ENCODE measurements at regions not wholly inside any gene's neighbourhood (a gene's known extent, or its start where the extent isn't known, plus 50 kb on each side); places are given as distances from the start of the nearest gene placed in this dataset.

DNA sequence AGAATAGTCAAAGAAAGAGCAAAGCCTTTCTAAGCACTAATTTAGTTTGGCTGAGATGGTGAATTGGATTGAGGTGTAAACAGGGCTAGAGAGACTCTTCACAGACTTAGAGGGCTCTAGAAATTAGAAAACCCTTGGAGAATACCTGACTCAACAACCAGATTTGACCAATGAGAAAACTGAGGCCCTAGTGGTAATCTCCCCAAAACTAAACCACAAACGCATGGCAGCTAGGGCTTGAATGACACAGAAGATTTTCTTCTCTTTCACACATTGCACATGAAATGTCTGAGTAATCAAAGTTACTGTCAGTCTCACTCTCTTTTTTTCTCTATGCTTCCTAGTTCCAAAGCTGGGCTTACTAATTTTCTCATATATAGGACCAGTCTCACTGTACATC, 314.5 kb upstream of the KCNJ16 start:
- DNase-seq (ENCODE audit: extremely low spot score, insufficient read length, low read depth) (no peak), FAIRE-seq (no peak)

DNA sequence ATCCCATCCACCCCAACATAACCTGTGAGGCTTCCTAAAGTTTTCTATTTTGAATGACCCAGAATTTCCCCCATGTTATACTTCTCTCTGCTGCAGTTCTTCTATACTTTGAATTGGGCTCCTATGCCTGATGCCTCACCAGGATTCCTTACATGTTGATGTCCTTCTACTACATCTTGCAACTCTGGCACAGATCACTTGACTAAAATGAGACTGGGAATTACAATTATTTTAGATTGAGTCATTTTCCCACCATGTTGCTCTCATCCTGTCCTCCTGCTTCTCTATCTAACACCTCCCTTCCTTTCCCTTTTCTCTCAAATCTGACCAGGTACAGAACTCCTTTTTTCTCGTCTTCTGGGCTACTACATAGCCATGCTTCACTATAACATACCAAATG, 314.0 kb upstream of the KCNJ16 start:
- DNase-seq (ENCODE audit: extremely low spot score, insufficient read length, low read depth) = no peak
- FAIRE-seq = no peak

DNA sequence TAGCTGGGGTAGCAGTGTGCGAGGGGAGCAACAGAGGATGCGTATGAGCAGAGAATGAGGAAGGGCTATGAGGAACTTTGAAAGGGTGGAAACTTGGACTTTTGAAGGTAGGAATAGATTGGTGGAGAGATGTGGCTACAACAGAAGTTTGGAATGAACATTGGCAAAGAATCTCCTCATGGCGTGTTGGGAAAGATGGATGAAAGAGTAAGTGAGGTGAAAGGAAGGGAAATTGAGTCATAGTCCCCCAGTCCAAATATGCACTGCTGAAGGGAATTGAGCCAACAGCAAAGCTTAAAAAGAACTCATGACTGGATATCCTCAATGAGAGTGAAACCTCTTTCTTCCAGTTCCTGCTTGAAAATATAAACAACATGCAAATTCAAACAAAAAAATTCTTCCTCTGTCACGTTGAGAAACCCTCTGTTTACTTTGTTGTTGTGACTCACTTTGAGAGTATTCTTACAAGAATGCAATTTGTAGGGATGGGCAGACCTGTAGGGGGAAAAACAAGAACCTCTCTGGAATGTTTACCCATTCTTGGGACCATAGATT, 313.2 kb upstream of the KCNJ16 start:
- FAIRE-seq = no peak

DNA sequence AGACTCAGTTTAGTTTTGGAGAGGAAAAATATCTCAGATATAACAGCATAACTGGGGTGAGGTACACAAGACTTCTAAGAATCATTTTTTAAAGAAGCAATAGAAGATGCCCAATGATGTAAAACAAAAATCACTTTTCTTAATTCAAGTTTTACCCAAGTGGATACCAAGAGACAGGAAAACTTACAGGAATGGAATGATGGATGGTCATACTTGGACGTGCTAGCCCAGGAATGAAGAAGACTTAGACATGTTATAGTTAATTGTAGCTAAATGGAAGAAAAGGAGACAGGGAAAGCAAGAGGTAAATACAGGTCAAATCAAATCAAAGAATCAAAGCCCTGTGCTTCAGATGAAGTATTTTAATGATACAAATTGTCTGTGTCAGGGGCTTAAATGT, 312.7 kb upstream of the KCNJ16 start:
- FAIRE-seq (no peak), DNase-seq (ENCODE audit: extremely low spot score, insufficient read length, low read depth) (no peak)

More for the DNA sequence above, 313.2 kb upstream of the KCNJ16 start:
- no peak for DNase-seq (ENCODE audit: extremely low spot score, insufficient read length, low read depth)

DNA sequence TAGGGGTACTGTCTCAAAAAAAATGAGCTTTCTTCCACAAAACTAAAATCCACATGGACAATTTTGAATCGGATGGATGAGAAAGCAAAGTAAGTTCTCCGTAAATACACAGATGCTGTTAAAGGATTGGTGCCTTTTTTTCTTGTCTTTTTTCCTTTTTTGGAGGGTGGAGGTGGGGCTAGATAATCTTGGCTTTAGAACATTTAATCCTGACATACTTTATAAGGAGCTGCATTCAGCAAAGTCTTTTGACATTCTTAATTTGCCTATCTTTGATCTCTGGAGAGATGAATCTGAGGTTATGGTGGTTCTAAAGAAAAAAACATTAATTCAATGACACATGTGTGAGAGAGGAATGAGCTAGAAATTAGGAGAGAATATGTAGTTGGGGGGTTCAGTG, 312.3 kb upstream of the KCNJ16 start:
- FAIRE-seq = no peak

DNA sequence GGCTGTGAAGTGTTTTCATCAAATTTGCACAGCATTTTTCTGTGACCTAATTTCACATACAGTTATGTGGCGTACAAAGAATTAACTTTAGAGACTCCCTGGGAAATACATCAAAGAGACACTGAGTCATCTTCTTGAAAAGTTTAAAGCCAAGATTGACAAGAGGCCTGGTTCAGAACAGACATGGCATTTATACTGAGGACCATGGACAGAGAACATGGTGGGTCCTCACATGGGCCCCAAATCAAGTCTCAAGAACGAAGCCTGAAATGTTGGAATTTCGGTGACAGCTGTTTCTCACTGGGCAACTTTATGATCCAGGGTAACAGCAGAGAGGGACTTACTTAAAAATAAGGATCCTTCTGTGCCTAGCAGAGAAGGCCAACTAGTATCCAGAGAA, 311.5 kb upstream of the KCNJ16 start:
- no peak for FAIRE-seq
- no peak for DNase-seq (ENCODE audit: extremely low spot score, insufficient read length, low read depth)

More for the DNA sequence above, 312.3 kb upstream of the KCNJ16 start:
- DNase-seq (ENCODE audit: extremely low spot score, insufficient read length, low read depth) = no peak

DNA sequence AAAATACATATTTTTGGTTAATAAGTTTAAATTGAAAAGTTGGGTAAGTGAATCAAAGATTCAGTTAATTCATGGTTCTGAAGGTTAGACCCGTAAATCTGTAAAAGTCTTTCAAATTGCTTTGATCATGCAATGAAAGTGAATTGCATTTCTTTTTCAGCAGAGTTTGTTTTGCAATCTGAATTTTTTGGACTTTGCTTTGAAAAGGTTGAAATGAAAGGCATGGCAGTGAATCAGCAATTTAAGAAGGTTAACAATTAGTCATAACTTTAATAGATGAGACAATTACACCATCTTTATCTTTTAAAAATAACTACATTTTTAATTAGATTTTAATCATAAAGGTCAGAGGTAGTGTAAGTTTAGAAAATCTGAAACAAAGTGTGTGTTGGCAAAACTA, 310.9 kb upstream of the KCNJ16 start:
- no peak for DNase-seq (ENCODE audit: extremely low spot score, insufficient read length, low read depth)
- no peak for FAIRE-seq

DNA sequence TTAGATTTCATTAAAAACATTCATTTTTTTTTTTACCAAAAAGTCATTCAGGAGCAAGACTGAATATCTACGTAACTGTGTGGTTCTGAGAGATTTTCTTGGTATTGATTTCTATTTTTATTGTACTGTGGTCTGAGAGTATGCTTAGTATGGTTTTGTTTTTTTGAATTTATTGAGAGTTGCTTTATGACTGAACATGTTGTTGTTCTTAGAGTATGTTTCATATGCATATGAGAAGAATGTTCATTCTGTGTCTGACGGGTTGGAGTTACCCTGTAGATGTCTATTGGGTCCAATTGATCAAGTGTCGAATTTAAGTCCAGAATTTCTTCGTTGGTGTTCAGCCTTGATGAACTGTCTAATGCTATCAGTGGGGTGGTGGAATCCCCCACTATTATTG, 306.0 kb upstream of the KCNJ16 start:
- DNase-seq (ENCODE audit: extremely low spot score, insufficient read length, low read depth) = no peak
- no peak for FAIRE-seq

DNA sequence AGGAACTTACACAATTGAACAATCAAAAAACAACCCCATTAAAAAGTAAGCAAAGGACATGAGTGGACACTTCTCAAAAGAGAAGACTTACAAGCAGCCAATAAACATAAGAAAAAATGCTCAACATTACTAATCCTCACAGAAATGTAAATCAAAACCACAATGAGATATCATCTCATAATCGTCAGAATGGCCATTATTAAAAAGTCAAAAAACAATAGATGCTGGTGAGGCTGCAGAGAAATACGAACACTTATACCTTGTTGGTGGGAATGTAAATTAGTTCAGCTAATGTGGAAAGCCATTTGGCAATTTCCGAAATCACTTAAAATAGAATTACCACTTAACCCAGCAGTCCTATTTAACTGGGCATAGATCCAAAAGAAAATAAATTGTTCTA, 301.9 kb upstream of the KCNJ16 start:
- no peak for DNase-seq (ENCODE audit: extremely low spot score, insufficient read length, low read depth)
- no peak for FAIRE-seq

DNA sequence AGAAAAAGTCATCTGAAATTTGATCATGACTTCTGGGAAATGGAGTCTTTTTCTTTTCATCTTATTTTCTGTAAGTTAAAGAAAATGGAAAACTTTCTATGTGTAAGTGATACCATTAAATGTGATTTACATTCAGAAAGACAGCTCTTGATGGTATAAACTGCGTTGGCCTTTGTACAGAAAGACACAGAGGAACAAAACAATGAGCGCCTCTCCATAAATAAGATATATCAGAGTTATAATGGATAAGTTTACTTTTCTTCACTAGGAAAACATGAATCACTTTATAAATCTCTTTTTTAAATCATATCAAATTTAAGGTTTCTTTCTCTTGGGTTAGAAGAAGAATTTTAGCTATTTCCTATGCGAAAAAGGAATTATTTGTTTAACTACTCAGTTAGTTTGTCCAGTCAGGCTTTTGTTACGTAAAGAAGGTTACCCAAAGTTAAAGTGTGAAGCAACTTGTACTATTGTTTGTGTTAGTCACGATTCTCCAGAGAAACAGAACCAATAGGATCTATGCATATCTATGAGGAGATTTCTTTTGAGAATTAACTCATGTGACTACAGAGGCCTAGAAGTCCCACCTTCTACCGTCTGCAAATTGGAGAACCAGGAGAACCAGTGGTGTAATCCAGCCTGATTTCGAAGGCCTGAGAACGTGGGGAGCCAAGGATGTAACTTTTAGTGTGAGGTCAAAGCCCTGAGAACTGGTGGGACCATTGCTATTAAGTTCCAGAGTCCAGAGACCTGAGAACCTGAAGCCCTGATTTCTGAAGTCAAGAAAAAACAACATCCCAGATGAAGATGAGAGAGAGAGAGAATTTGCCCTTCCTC, 295.4 kb upstream of the KCNJ16 start:
- no peak for FAIRE-seq
- DNase-seq (ENCODE audit: extremely low spot score, insufficient read length, low read depth) = no peak

DNA sequence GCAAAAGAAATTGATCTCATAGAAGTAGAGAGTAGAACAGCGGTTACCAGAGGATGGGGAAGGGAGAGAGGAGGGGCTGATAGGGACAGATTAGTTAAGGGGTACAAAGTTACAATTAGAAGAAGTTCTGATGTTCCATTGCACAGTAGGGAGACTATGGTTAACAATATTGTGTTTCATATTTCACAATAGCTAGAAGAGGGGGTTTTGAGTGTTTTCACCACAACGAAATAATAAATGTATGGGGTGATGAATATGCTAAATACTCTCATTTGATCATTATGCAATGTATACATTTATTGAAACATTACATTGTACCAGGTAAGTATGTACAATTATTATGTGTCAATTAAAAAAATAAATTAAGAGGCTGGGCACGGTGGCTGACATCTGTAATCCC, 291.2 kb upstream of the KCNJ16 start:
- DNase-seq (ENCODE audit: extremely low spot score, insufficient read length, low read depth) (no peak), FAIRE-seq (no peak)

DNA sequence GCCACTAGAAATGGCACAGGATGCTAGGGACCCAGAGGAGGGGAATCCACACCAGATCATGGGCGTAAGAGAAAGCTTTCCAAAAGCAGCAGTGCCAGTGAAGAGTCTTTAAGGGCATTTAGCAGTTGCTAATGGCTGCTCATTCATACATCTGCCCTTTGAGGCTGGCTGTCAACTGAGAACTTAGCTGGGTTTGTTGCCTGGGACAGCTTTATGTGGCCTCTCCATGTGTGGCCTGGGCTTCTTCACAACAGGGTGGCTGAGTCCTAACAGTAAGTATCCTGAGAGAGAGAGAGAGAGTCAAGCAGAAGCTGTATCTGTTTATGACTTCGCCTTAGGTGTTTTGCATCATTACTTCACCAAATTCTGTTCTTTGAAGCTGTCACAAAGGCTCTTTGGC, 286.1 kb upstream of the KCNJ16 start:
- FAIRE-seq = no peak

DNA sequence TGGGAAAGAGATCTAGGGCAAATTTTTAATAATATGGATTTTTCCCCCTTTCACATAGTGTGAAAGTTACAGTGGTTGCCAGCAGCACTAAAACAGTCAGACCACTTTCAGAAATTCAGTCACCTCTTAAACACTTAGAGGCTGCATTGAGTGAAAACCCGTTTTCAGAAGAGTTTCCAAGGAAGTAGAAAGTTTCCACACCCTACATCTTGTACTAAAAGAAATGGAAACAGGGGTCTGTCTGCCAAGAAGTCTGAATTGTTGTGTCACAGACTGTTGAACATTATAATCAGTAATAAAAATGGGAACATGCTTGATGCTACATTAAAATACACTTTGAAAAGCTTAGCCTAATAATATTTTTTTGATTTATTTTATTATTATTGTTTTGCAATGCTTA, 278.9 kb upstream of the KCNJ16 start:
- DNase-seq (ENCODE audit: extremely low spot score, insufficient read length, low read depth) = no peak
- no peak for FAIRE-seq

More for the DNA sequence above, 286.1 kb upstream of the KCNJ16 start:
- no peak for DNase-seq (ENCODE audit: extremely low spot score, insufficient read length, low read depth)

DNA sequence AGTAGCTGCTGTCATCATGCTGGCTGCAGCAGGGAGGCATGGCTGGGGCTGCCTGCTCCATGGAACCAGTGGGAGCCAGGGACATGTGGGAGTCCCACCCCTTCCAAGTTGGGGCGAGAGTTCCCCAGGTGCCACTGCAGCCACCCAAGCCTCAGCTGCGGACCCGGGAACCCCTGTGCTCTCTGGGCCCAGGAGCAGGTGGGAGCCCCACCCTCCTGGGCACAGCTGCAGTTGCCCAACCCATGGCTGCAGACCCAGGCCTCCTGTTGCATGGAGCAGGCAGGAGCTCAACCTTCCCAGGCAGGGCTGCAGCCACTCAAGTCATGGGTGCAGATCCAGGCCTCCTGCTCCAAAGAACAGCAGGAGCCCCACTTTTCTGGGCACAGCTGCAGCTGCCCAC, 274.2 kb upstream of the KCNJ16 start:
- no peak for DNase-seq (ENCODE audit: extremely low spot score, insufficient read length, low read depth)
- FAIRE-seq = no peak

DNA sequence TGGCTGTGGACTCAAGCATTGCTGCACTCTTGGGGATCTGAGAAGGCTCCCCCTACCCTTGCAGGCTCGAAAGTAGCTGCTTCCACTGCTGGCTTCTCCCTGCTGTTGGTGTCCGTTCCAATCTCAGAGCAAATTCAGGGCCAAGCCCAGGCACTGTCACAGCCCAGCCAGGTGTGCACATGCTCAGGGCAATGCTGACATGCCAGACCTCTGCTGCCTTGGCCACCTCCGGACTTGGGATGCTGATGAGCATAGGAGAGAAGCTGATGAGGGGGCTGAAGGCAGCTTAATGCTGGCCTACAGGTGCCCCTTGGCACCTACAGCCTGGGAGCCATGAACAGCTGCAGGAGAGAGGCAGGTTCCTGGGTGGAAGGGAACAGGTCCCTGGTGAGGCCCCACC, 273.7 kb upstream of the KCNJ16 start:
- FAIRE-seq (no peak), DNase-seq (ENCODE audit: extremely low spot score, insufficient read length, low read depth) (no peak)

DNA sequence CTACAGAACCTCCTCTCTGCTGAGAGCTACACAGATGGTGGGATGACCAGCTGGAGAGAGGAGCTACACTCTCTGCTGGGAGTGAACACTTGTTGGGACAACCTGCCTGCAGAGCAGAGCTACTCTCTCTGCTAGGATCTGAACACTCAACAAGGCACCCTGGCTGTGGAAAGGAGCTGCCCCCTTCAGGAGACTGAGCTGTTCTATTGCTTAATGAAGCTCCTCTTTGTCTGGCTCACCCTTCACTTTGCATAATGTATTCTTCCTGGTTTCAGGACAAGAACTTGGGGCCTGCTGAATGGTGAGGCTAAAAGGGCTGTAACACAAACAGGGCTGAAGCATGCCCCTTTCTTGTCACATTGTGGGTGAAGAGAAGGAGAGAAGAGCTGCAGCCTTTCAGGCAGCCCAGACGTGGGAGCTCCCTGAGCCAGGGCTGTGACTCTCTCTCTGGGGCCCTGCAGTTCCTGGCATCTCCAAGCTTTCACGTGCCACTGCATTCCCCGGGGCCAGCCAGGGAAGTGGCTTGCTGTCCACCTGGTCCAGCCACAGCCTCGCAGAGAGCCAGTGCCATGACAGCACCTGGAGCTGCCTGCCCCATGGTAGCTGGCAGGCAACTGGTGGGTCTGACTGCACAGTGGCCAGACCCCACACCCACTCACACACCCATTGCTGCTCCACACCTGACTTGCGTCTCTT, 272.8 kb upstream of the KCNJ16 start:
- FAIRE-seq = no peak
- no peak for DNase-seq (ENCODE audit: extremely low spot score, insufficient read length, low read depth)

DNA sequence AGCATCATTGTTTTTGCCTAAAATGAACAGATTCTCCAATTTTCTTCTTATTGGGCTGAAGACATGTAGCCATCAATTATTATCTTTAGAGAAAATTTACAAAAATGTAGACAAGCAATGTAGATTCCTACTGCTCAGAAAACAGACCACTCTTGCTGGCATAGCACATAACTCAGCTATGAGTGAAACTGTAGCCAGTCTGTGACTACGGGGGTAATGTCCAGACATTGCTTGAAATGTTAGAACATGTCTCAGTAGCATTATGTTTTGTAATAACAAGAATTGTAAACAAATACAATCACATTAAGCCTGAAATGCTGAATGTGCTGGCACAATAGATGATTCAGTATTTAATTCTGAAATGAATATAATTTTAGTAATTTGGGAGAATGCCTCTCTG, 265.7 kb upstream of the KCNJ16 start:
- FAIRE-seq = no peak
- no peak for DNase-seq (ENCODE audit: extremely low spot score, insufficient read length, low read depth)

DNA sequence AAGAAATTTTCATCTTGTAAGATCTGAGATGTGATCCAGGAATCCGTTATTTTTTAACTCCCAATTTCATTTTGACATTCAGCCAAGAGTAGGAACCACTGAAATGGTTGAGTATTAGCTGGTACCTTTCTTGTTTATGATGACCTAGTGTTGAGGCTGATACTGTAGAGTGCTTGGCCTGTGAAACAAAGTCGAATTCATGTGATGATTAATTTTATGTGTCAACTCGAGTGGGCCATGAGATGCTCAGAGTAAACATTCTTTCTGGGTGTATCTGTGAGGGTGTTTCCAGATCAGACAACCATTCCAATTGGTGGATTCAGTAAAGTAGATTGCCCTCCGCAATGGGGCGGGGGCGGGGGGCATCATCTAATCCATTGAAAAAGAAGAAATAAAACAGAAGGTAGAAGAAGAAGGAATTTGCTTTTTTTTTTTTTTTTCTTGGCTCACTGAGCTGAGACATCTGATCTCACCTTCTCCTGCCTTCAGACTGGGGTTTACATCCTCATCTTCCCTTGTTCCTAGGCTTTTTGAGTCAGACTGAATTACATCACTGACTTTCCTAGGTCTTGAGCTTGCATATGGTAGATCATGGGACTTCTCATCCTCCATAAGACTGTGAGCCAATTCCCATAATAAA, 264.6 kb upstream of the KCNJ16 start:
- DNase-seq (ENCODE audit: extremely low spot score, insufficient read length, low read depth) = no peak

DNA sequence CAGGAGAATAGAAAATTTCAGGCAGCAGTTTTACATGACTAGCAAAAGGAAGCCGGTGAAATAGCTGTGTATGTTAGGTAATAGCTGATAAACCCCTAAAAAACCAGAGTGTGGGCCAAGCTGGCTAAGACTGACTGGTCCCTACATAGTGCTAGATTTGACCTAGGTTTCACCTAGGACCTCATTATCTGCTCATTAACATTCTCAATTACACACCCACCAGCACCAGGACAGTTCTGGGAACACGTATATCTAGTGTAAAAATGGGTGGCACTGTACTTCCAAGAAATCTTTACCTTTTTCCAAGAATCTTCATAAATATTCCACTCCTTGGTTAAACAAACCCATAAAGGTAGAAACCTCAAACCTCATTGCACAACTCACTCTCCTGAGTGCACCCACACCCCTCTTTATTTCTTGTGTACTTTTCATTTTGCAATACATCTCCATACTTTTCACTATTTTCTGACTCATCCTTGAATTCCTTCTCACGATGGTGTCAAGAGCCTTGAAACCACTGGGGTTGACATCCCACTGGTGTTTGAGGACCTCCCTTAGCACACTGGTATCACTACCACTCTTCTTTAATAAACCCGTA, 262.7 kb upstream of the KCNJ16 start:
- no peak for DNase-seq (ENCODE audit: extremely low spot score, insufficient read length, low read depth)
- FAIRE-seq = no peak

More for the DNA sequence above, 264.6 kb upstream of the KCNJ16 start:
- FAIRE-seq = no peak

DNA sequence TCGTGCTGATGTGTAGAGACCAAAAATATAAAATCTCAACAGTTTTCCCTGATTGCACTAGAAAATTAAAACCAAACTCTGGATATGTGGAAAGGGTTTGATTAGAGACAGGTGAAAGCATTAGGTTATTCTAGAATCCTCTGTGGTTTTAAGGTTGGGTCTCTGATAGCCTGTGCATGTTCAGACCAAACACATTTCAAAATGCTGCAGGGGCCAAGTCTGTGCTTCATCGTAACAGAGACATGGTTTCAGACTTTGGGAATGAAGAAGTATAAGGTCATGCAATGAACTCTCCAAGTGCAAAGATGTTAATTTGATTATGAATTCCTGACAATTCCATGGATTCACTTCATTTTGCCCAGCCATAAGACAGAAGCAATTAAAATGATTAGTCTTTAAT, 261.0 kb upstream of the KCNJ16 start:
- no peak for FAIRE-seq
- no peak for DNase-seq (ENCODE audit: extremely low spot score, insufficient read length, low read depth)

Data from GM18507 (cell line).